Nephron (organoid): ENCODE measurements at regions not wholly inside any gene's neighbourhood (a gene's known extent, or its start where the extent isn't known, plus 50 kb on each side); places are given as distances from the start of the nearest gene placed in this dataset.

ENCODE experiments used
- H3K27ac Mint-ChIP-seq, 3 experiments: 2 replicates each; pipeline ENCODE4 v1.8.0; 2020; ENCODE audit warnings: mixed read lengths in 3 of 3, mild to moderate bottlenecking in 2 of 3, moderate library complexity in 1 of 3
- H3K27me3 Mint-ChIP-seq: 2 replicates; pipeline ENCODE4 v1.8.0; 2021; ENCODE audit warnings: low read depth, mild to moderate bottlenecking, moderate library complexity, mixed read lengths
- H3K36me3 Mint-ChIP-seq: 2 replicates; pipeline ENCODE4 v1.8.0; 2020; ENCODE audit warnings: low read depth, mixed read lengths
- H3K4me1 Mint-ChIP-seq: 2 replicates; pipeline ENCODE4 v1.8.0; 2020; ENCODE audit warnings: mixed read lengths
- H3K4me3 Mint-ChIP-seq, 3 experiments: 2 replicates each; pipeline ENCODE4 v1.8.0; 2020; ENCODE audit warnings: mild to moderate bottlenecking in 3 of 3, mixed read lengths in 3 of 3, moderate library complexity in 2 of 3
- H3K9me3 Mint-ChIP-seq: 2 replicates; pipeline ENCODE4 v1.8.0; 2020; ENCODE audit warnings: mixed read lengths
- CTCF ChIP-seq, 3 experiments: fragments of 200-600 bp; sonication (generic); IDR thresholded peaks; one replicate each; pipeline ENCODE4 v1.5.0; 2021; ENCODE audit warnings: antibody characterized with exemption in 3 of 3; ENCODE audit not compliant: unreplicated experiment in 3 of 3

GRCh38 chr7:3168370-3168769 is 124.7 kb upstream of the CARD11 start:
- no peak overlapping the region for H3K4me3 Mint-ChIP-seq
- H3K27me3 Mint-ChIP-seq: peaks cover 14% of the 10 kb centered on the region
- peaks cover 4% of the 10 kb centered on the region for H3K36me3 Mint-ChIP-seq

GRCh38 chr7:3168869-3169268 is 125.2 kb upstream of the CARD11 start:
- Mint-ChIP-seq H3K27me3 (peaks cover 14% of the 10 kb centered on the region), H3K9me3 (peaks cover 10% of the 10 kb centered on the region), H3K27ac (no peak overlapping the region)

More at GRCh38 chr7:3168370-3168769, 124.7 kb upstream of the CARD11 start:
- Mint-ChIP-seq H3K27ac (no peak overlapping the region), H3K4me1 (peaks cover 6% of the 10 kb centered on the region), H3K9me3 (peaks cover 9% of the 10 kb centered on the region)
- no peak for TF ChIP-seq CTCF (IDR thresholded peaks at IDR 0.05; ENCODE audit: unreplicated experiment in 3 of 3)

DNA sequence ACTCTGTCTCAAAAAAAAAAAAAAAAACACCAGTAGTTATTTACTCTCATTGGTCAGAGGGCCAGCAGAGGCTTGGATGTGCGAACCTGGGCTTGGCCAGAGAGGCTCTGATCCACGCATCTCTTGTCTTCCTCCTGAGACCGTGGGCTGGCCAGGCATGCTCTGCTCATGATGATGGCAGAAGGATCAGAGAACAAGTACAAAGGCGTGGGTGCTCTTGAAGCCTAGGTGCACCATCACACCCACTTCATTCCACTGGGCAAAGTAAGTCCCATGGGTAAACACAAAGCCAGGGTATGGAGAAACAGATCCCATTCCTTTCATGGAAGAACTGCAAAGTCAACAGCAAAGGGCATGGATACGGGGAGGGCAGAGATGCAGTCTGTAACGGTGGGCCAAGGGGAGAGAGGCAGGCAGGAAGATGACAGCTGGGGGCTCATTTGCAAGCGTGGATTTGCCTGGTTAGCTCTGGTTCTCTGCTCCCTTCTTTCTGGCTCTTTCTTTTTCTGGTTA is 128.2 kb upstream of the SDK1 start:
- Mint-ChIP-seq H3K27me3 (peaks cover 13% of the 10 kb centered on the region), H3K9me3 (peaks cover 11% of the 10 kb centered on the region), H3K4me1 (no peaks in the 10 kb centered on the region), H3K4me3 (no peak overlapping the region), H3K36me3 (peaks cover 4% of the 10 kb centered on the region), H3K27ac (no peak overlapping the region)
- no peak for TF ChIP-seq CTCF (IDR thresholded peaks at IDR 0.05; ENCODE audit: unreplicated experiment in 3 of 3)

More at GRCh38 chr7:3168869-3169268, 125.2 kb upstream of the CARD11 start:
- TF ChIP-seq CTCF (IDR thresholded peaks at IDR 0.05; ENCODE audit: unreplicated experiment in 3 of 3): no peak
- peaks cover 4% of the 10 kb centered on the region for H3K36me3 Mint-ChIP-seq
- peaks cover 6% of the 10 kb centered on the region for H3K4me1 Mint-ChIP-seq
- no peak overlapping the region for H3K4me3 Mint-ChIP-seq

- peaks cover 10% of the 10 kb centered on the region for H3K27me3 Mint-ChIP-seq
- no peak overlapping the region for H3K4me3 Mint-ChIP-seq
- H3K36me3 Mint-ChIP-seq: peaks cover 4% of the 10 kb centered on the region
- no peak for TF ChIP-seq CTCF (IDR thresholded peaks at IDR 0.05; ENCODE audit: unreplicated experiment in 3 of 3)
- no peaks in the 10 kb centered on the region for H3K4me1 Mint-ChIP-seq
- H3K27ac Mint-ChIP-seq: no peak overlapping the region
- H3K9me3 Mint-ChIP-seq: peaks cover 11% of the 10 kb centered on the region
Measured at GRCh38 chr7:3174515-3175284, 126.4 kb upstream of the SDK1 start.

DNA sequence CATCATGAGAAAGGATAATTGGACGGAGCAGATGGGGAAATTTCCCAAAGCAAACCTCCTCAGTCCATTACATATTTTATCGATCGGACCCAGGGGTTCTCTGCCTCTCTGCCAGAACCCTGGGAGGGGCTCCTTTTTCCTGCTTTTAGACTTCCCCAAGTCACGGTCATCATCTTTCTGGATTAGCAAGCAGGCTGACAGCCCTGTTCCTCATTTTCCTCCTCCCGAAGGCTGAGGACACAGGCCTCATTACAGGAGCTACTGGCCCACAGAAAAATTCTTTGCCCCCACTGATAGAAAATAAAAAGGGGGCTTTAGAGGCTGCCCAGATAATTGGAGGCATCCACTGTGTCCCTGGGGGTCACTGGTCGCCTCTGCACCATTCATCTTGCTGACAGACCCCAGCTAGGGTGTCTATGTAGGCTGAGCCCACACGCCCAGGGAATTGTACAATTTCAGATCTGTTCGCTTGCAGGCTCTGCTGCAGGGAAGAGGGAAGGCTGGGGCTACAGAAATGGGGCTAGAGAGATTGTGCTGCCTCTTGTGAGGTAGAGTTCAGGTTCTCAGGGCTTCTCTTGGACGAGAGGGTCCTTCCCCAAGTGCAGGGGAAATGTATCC is 125.7 kb upstream of the SDK1 start:
- peaks cover 11% of the 10 kb centered on the region for H3K9me3 Mint-ChIP-seq
- no peak overlapping the region for H3K4me3 Mint-ChIP-seq
- no peaks in the 10 kb centered on the region for H3K4me1 Mint-ChIP-seq
- no peak for TF ChIP-seq CTCF (IDR thresholded peaks at IDR 0.05; ENCODE audit: unreplicated experiment in 3 of 3)
- H3K27ac Mint-ChIP-seq: no peak overlapping the region
- peaks cover 4% of the 10 kb centered on the region for H3K36me3 Mint-ChIP-seq
- peaks cover 7% of the 10 kb centered on the region for H3K27me3 Mint-ChIP-seq
